ENCODE measurements at regions not wholly inside any gene's neighbourhood (a gene's known extent, or its start where the extent isn't known, plus 50 kb on each side); places are given as distances from the start of the nearest gene placed in this dataset.

GRCh38 chr5:171661143-171661542 lies 124.5 kb upstream of the SMIM23 start:
- in situ Hi-C loops (cut with MboI): no loop called here
- 66 to 76% methylated on average over 2 of the region's 2 CpGs for WGBS, 2 experiments (ENCODE audit: low coverage in 1 of 2, low lambda C conversion rate in 2 of 2, missing lambda C conversion rate in 2 of 2)
- H3K4me2 ChIP-seq (ENCODE audit: unreplicated experiment): no peak overlapping the region
- no peaks in the 10 kb centered on the region for H3K36me3 ChIP-seq (ENCODE audit: low read depth)
- no peaks in the 10 kb centered on the region for H3K4me1 ChIP-seq (ENCODE audit: insufficient read depth)
- H3K9me3 ChIP-seq (ENCODE audit: low read depth): no peaks in the 10 kb centered on the region
- no peak for DNase-seq
- no peaks in the 10 kb centered on the region for H3K79me2 ChIP-seq (ENCODE audit: insufficient read depth)
- no peak overlapping the region for H2AFZ ChIP-seq
- H3K9ac ChIP-seq: no peak overlapping the region
- H3K27ac ChIP-seq: no peak overlapping the region
- no peaks in the 10 kb centered on the region for H3K9me2 ChIP-seq (ENCODE audit: insufficient read depth)
- peaks cover 3% of the 10 kb centered on the region; the same call in 1 of the 2 replicates for H3K27me3 ChIP-seq (replicated peaks; ENCODE audit: insufficient read depth)
- TF ChIP-seq EZH2 (IDR thresholded peaks at IDR 0.05; ENCODE audit: insufficient read depth, poor library complexity, severe bottlenecking) (no peak), EZH2phosphoT487 (IDR thresholded peaks at IDR 0.05; ENCODE audit: insufficient read depth, low read depth) (no peak)
- no peak overlapping the region for H3K4me3 ChIP-seq
- no peaks in the 10 kb centered on the region for H4K20me1 ChIP-seq (ENCODE audit: insufficient read depth)
- no peaks in the 10 kb centered on the region for H3F3A ChIP-seq (ENCODE audit: insufficient read depth)

- 72 to 73% methylated on average over 9 of the region's 9 CpGs for WGBS, 2 experiments (ENCODE audit: low coverage in 1 of 2, low lambda C conversion rate in 2 of 2, missing lambda C conversion rate in 2 of 2)
- H3K36me3 ChIP-seq (ENCODE audit: low read depth): no peaks in the 10 kb centered on the region
- H3K79me2 ChIP-seq (ENCODE audit: insufficient read depth): no peaks in the 10 kb centered on the region
- peaks cover 3% of the 10 kb centered on the region; the same call in 1 of the 2 replicates for H3K27me3 ChIP-seq (replicated peaks; ENCODE audit: insufficient read depth)
- peaks cover 10% of the 10 kb centered on the region for H3K4me1 ChIP-seq (ENCODE audit: insufficient read depth)
- H4K20me1 ChIP-seq (ENCODE audit: insufficient read depth): no peaks in the 10 kb centered on the region
- H2AFZ ChIP-seq: no peak overlapping the region
- H3K9ac ChIP-seq: no peak overlapping the region
- DNase-seq: no peak
- no peak overlapping the region for H3K27ac ChIP-seq
- no peak overlapping the region for H3K4me2 ChIP-seq (ENCODE audit: unreplicated experiment)
- H3K9me3 ChIP-seq (ENCODE audit: low read depth): no peaks in the 10 kb centered on the region
- H3K9me2 ChIP-seq (ENCODE audit: insufficient read depth): no peaks in the 10 kb centered on the region
- in situ Hi-C loops (cut with MboI): no loop called here
- no peak overlapping the region for H3K4me3 ChIP-seq
- TF ChIP-seq EZH2 (IDR thresholded peaks at IDR 0.05; ENCODE audit: insufficient read depth, poor library complexity, severe bottlenecking) (no peak), EZH2phosphoT487 (IDR thresholded peaks at IDR 0.05; ENCODE audit: insufficient read depth, low read depth) (no peak)
- 0 out of 2 replicates have a peak, but pooled peaks cover 3% of the 10 kb centered on the region for H3F3A ChIP-seq (ENCODE audit: insufficient read depth)
These were observed 122.1 kb upstream of the SMIM23 start for GRCh38 chr5:171663311-171664085.

- Histone ChIP-seq H3F3A (ENCODE audit: insufficient read depth) (0 out of 2 replicates have a peak, but pooled peaks cover 8% of the 10 kb centered on the region), H3K4me3 (no peak overlapping the region), H3K9me3 (ENCODE audit: low read depth) (no peaks in the 10 kb centered on the region), H3K9ac (no peak overlapping the region), H3K36me3 (ENCODE audit: low read depth) (no peaks in the 10 kb centered on the region), H3K4me2 (ENCODE audit: unreplicated experiment) (no peak overlapping the region), H3K27me3 (replicated peaks; ENCODE audit: insufficient read depth) (no peaks in the 10 kb centered on the region; the same call in 1 of the 2 replicates), H3K9me2 (ENCODE audit: insufficient read depth) (no peaks in the 10 kb centered on the region), H4K20me1 (ENCODE audit: insufficient read depth) (no peaks in the 10 kb centered on the region), H3K79me2 (ENCODE audit: insufficient read depth) (no peaks in the 10 kb centered on the region), H3K4me1 (ENCODE audit: insufficient read depth) (peaks cover 10% of the 10 kb centered on the region), H2AFZ (no peak overlapping the region), H3K27ac (no peak overlapping the region)
- WGBS, 2 experiments (ENCODE audit: low coverage in 1 of 2, low lambda C conversion rate in 2 of 2, missing lambda C conversion rate in 2 of 2): 70 to 78% methylated on average over 4 of the region's 4 CpGs
- no peak for DNase-seq
- TF ChIP-seq EZH2 (IDR thresholded peaks at IDR 0.05; ENCODE audit: insufficient read depth, poor library complexity, severe bottlenecking): no peak
- TF ChIP-seq EZH2phosphoT487 (IDR thresholded peaks at IDR 0.05; ENCODE audit: insufficient read depth, low read depth): no peak
- in situ Hi-C loops (cut with MboI): no loop called here
These were observed 121.1 kb upstream of the SMIM23 start for GRCh38 chr5:171664489-171664888.

GRCh38 chr5:171666815-171667214 lies 118.8 kb upstream of the SMIM23 start:
- no peaks in the 10 kb centered on the region for H3K79me2 ChIP-seq (ENCODE audit: insufficient read depth)
- H3K4me1 ChIP-seq (ENCODE audit: insufficient read depth): peaks cover 10% of the 10 kb centered on the region
- 95 to 96% methylated on average over 10 of the region's 10 CpGs for WGBS, 2 experiments (ENCODE audit: low coverage in 1 of 2, low lambda C conversion rate in 2 of 2, missing lambda C conversion rate in 2 of 2)
- in situ Hi-C loops (cut with MboI): no loop called here
- no peaks in the 10 kb centered on the region; the same call in 1 of the 2 replicates for H3K27me3 ChIP-seq (replicated peaks; ENCODE audit: insufficient read depth)
- no peak for DNase-seq
- no peaks in the 10 kb centered on the region for H3K9me3 ChIP-seq (ENCODE audit: low read depth)
- 0 out of 2 replicates have a peak, but pooled peaks cover 8% of the 10 kb centered on the region for H3F3A ChIP-seq (ENCODE audit: insufficient read depth)
- no peak overlapping the region for H3K9ac ChIP-seq
- TF ChIP-seq EZH2 (IDR thresholded peaks at IDR 0.05; ENCODE audit: insufficient read depth, poor library complexity, severe bottlenecking): no peak
- no peak for TF ChIP-seq EZH2phosphoT487 (IDR thresholded peaks at IDR 0.05; ENCODE audit: insufficient read depth, low read depth)
- H3K27ac ChIP-seq: no peak overlapping the region
- no peak overlapping the region for H3K4me2 ChIP-seq (ENCODE audit: unreplicated experiment)
- H3K4me3 ChIP-seq: no peak overlapping the region
- H2AFZ ChIP-seq: no peak overlapping the region
- no peaks in the 10 kb centered on the region for H3K9me2 ChIP-seq (ENCODE audit: insufficient read depth)
- H3K36me3 ChIP-seq (ENCODE audit: low read depth): no peaks in the 10 kb centered on the region
- no peaks in the 10 kb centered on the region for H4K20me1 ChIP-seq (ENCODE audit: insufficient read depth)

Measured in GM23248 (cell line).